ENCODE measurements at regions not wholly inside any gene's neighbourhood (a gene's known extent, or its start where the extent isn't known, plus 50 kb on each side); places are given as distances from the start of the nearest gene placed in this dataset.

DNA sequence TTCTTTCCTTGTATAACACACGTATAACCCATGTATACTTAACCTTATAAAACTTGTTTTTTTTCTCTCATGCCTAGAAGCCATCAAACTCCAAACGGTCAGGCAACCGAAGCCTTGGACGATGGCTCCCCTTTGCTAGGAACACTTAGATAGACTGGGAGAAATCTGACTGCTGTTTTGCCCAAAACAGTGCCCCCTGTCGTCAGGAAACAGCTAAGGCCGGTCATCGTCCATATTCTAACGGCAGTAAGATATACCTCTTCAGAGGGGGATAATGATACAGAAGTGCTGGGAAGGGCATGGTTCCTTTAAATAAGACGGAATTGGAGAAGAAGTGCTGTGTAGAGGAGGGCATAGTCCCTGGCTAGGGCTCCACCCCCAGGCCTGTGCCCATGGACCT is 130.5 kb downstream of the SLC41A2 start:
- peaks cover 18 to 34% (median 23%) of the 10 kb centered on the region in 7 donors for H3K9me3 Mint-ChIP-seq
- intact Hi-C loops (cut with micrococcal nuclease): no loop called here
- H3K36me3 ChIP-seq (replicated peaks in 1 of 2; ENCODE audit: control insufficient read depth in 1 of 2, insufficient read depth in 2 of 2, low read length in 2 of 2): no peaks in the 10 kb centered on the region

DNA sequence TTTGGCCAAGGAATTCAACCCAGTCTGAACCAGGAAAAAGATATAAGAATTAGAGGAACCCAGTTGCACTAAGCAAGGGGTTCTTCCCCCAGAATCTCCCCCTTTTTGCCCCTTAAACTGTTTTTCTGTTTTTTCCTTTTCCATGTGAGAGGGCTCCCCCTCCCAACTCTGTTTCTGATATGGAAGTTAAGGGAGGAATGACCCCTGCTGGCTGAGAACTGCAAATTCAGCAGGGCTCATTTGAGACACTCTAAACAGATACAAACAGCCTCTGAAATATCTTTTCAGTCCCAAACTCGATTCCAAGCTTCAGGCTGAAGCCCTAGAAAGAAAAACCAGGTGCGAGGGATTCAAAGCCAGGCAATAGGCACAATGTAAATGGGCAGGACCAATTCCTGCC is 132.7 kb downstream of the SLC41A2 start:
- Mint-ChIP-seq H3K27ac (peak overlapping the region in 1 of 7 donors; percentile 74), H3K27me3 (ENCODE audit: low read depth in 3 of 3) (no peaks in the 10 kb centered on the region), H3K4me1 (peaks cover 14% of the 10 kb centered on the region), H3K4me3 (no peak overlapping the region), H3K36me3 (peaks cover 0 to 3% of the 10 kb centered on the region in 2 donors), H3K9me3 (peaks cover 18 to 34% (median 23%) of the 10 kb centered on the region in 7 donors)
- Histone ChIP-seq H3K4me3 (replicated peaks in 1 of 3; ENCODE audit: low read depth in 2 of 3, low read length in 3 of 3) (no peak overlapping the region), H2AFZ (ENCODE audit: insufficient read depth, low read depth, low read length, poor library complexity, severe bottlenecking) (no peak overlapping the region), H3K9ac (ENCODE audit: insufficient read depth, low read length, poor library complexity, severe bottlenecking) (no peak overlapping the region), H4K20me1 (ENCODE audit: insufficient read depth, low read length) (no peaks in the 10 kb centered on the region), H3K27ac (ENCODE audit: low read depth in 1 of 2, low read length in 2 of 2) (no peak overlapping the region), H3K9me3 (replicated peaks in 1 of 2; ENCODE audit: control insufficient read depth in 1 of 2, insufficient read depth in 1 of 2, low read length in 2 of 2) (peaks cover 17 to 26% of the 10 kb centered on the region in 2 donors), H3K27me3 (ENCODE audit: control insufficient read depth in 2 of 2, insufficient read depth in 2 of 2, low read length in 2 of 2) (no peaks in the 10 kb centered on the region), H3K4me1 (ENCODE audit: control insufficient read depth in 1 of 2, insufficient read depth in 2 of 2, low read length in 2 of 2) (peaks cover 6 to 19% of the 10 kb centered on the region in 2 donors), H3K36me3 (replicated peaks in 1 of 2; ENCODE audit: control insufficient read depth in 1 of 2, insufficient read depth in 2 of 2, low read length in 2 of 2) (no peaks in the 10 kb centered on the region), H3K79me2 (ENCODE audit: insufficient read depth, low read length) (no peaks in the 10 kb centered on the region), H3K4me2 (replicated peaks; ENCODE audit: extremely low read depth, low read length, poor library complexity, severe bottlenecking) (no peak overlapping the region)
- no peak for DNase-seq
- intact Hi-C loops (cut with micrococcal nuclease): no loop called here
- TF ChIP-seq, protein P1, sequence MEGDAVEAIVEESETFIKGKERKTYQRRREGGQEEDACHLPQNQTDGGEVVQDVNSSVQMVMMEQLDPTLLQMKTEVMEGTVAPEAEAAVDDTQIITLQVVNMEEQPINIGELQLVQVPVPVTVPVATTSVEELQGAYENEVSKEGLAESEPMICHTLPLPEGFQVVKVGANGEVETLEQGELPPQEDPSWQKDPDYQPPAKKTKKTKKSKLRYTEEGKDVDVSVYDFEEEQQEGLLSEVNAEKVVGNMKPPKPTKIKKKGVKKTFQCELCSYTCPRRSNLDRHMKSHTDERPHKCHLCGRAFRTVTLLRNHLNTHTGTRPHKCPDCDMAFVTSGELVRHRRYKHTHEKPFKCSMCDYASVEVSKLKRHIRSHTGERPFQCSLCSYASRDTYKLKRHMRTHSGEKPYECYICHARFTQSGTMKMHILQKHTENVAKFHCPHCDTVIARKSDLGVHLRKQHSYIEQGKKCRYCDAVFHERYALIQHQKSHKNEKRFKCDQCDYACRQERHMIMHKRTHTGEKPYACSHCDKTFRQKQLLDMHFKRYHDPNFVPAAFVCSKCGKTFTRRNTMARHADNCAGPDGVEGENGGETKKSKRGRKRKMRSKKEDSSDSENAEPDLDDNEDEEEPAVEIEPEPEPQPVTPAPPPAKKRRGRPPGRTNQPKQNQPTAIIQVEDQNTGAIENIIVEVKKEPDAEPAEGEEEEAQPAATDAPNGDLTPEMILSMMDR (IDR thresholded peaks at IDR 0.05): no peak
- 100% methylated on average over 2 of the region's 2 CpGs for WGBS (ENCODE audit: insufficient coverage)

More for the DNA sequence above, 130.5 kb downstream of the SLC41A2 start:
- Histone ChIP-seq H3K79me2 (ENCODE audit: insufficient read depth, low read length) (no peaks in the 10 kb centered on the region), H3K27me3 (ENCODE audit: control insufficient read depth in 2 of 2, insufficient read depth in 2 of 2, low read length in 2 of 2) (no peaks in the 10 kb centered on the region), H3K27ac (ENCODE audit: low read depth in 1 of 2, low read length in 2 of 2) (no peak overlapping the region), H3K4me1 (ENCODE audit: control insufficient read depth in 1 of 2, insufficient read depth in 2 of 2, low read length in 2 of 2) (peaks cover 6 to 14% of the 10 kb centered on the region in 2 donors), H3K9ac (ENCODE audit: insufficient read depth, low read length, poor library complexity, severe bottlenecking) (no peak overlapping the region), H3K4me3 (replicated peaks in 1 of 3; ENCODE audit: low read depth in 2 of 3, low read length in 3 of 3) (no peak overlapping the region), H2AFZ (ENCODE audit: insufficient read depth, low read depth, low read length, poor library complexity, severe bottlenecking) (no peak overlapping the region), H3K4me2 (replicated peaks; ENCODE audit: extremely low read depth, low read length, poor library complexity, severe bottlenecking) (no peak overlapping the region), H3K9me3 (replicated peaks in 1 of 2; ENCODE audit: control insufficient read depth in 1 of 2, insufficient read depth in 1 of 2, low read length in 2 of 2) (peaks cover 17 to 26% of the 10 kb centered on the region in 2 donors), H4K20me1 (ENCODE audit: insufficient read depth, low read length) (no peaks in the 10 kb centered on the region)
- peak in 1 of 3 donors; percentile 4 for DNase-seq
- TF ChIP-seq, protein P1 (IDR thresholded peaks at IDR 0.05): peak; percentile 25
- H3K27ac Mint-ChIP-seq: no peak overlapping the region
- H3K27me3 Mint-ChIP-seq (ENCODE audit: low read depth in 3 of 3): peaks cover 0 to 2% (median 0%) of the 10 kb centered on the region in 3 donors
- no peak overlapping the region for H3K4me3 Mint-ChIP-seq
- H3K36me3 Mint-ChIP-seq: peaks cover 0 to 3% of the 10 kb centered on the region in 2 donors
- WGBS (ENCODE audit: insufficient coverage): 100% methylated on average over 4 of the region's 9 CpGs
- H3K4me1 Mint-ChIP-seq: peaks cover 9% of the 10 kb centered on the region
